Upper lobe of left lung (tissue), 6 donors: ENCODE measurements at regions not wholly inside any gene's neighbourhood (a gene's known extent, or its start where the extent isn't known, plus 50 kb on each side); places are given as distances from the start of the nearest gene placed in this dataset.

ENCODE experiments used
- ATAC-seq, 2 donors: fragments of 200-7000 bp; cut with Tn5 transposase; one replicate each; pipeline ENCODE4 v1.9.1; 2022; ENCODE audit warnings: mild to moderate bottlenecking in 2 of 2, moderate library complexity in 2 of 2; ENCODE audit not compliant: low FRiP score in 2 of 2
- DNase-seq, 2 donors: peaks; one replicate each; pipeline ENCODE4 v3.0.0-alpha.2; 2019 to 2020
- H3K27ac ChIP-seq, 4 donors: fragments of 200-600 bp; sonication (generic); one replicate each; pipeline ENCODE4 v1.5.1; 2016 to 2019
- H3K27me3 ChIP-seq, 4 donors: fragments of 200-600 bp; sonication (generic); one replicate each; pipeline ENCODE4 v1.5.1; 2017 to 2019
- H3K36me3 ChIP-seq, 4 donors: fragments of 200-600 bp; sonication (generic); one replicate each; pipeline ENCODE4 v1.5.1; 2016 to 2019
- H3K4me1 ChIP-seq, 4 donors: fragments of 200-600 bp; sonication (generic); one replicate each; pipeline ENCODE4 v1.5.1; 2018 to 2019
- H3K4me3 ChIP-seq, 4 donors: fragments of 200-600 bp; sonication (generic); one replicate each; pipeline ENCODE4 v1.5.1; 2017 to 2019; ENCODE audit warnings: mild to moderate bottlenecking in 2 of 4, moderate library complexity in 1 of 4
- H3K9me3 ChIP-seq, 4 donors: fragments of 200-600 bp; sonication (generic); one replicate each; pipeline ENCODE4 v1.5.1; 2018 to 2019
- EP300 ChIP-seq, 4 donors: sonication (generic); formaldehyde crosslinking; IDR thresholded peaks; one replicate each; pipeline ENCODE4 v1.5.1; 2017; ENCODE audit warnings: antibody characterized with exemption in 4 of 4, control low read depth in 2 of 4
- POLR2A ChIP-seq, 4 donors: fragments of 450-650 bp; IDR thresholded peaks; one replicate each; pipeline ENCODE4 v1.5.1; 2016 to 2017; ENCODE audit warnings: antibody characterized with exemption in 4 of 4, mild to moderate bottlenecking in 2 of 4
- POLR2AphosphoS5 ChIP-seq, 2 donors: sonication (generic); formaldehyde crosslinking; IDR thresholded peaks; one replicate each; pipeline ENCODE4 v1.5.1; 2017; ENCODE audit warnings: antibody characterized with exemption in 2 of 2
- WGBS, 2 donors: methylation state at CpG; one replicate each; pipeline ENCODE4 v1.1.5; 2017 to 2018; 5-methylcytosine and 5-hydroxymethylcytosine counted together
- TF ChIP-seq, protein P1 (sequence below), 6 experiments: fragments of 450-650 bp in 4 of 6; fragments of 200-600 bp in 2 of 6; sonication (generic) in 2 of 6; IDR thresholded peaks; one replicate each; pipeline ENCODE4 v1.5.1; 2016 to 2019; ENCODE audit warnings: antibody characterized with exemption in 6 of 6
- donor health status: DM: no; HTN: no; CAD: no; lungs with moderate emphysema.
- donor health status: DM: no; HTN: yes; CAD: no; lungs with severe emphysema.

- H3K9me3 ChIP-seq, result no peaks in the 10 kb centered on the region
- no peak for TF ChIP-seq POLR2A (IDR thresholded peaks at IDR 0.05)
- no peak for TF ChIP-seq POLR2AphosphoS5 (IDR thresholded peaks at IDR 0.05)
- TF ChIP-seq, protein P1, sequence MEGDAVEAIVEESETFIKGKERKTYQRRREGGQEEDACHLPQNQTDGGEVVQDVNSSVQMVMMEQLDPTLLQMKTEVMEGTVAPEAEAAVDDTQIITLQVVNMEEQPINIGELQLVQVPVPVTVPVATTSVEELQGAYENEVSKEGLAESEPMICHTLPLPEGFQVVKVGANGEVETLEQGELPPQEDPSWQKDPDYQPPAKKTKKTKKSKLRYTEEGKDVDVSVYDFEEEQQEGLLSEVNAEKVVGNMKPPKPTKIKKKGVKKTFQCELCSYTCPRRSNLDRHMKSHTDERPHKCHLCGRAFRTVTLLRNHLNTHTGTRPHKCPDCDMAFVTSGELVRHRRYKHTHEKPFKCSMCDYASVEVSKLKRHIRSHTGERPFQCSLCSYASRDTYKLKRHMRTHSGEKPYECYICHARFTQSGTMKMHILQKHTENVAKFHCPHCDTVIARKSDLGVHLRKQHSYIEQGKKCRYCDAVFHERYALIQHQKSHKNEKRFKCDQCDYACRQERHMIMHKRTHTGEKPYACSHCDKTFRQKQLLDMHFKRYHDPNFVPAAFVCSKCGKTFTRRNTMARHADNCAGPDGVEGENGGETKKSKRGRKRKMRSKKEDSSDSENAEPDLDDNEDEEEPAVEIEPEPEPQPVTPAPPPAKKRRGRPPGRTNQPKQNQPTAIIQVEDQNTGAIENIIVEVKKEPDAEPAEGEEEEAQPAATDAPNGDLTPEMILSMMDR (IDR thresholded peaks at IDR 0.05), result no peak
- no peak for TF ChIP-seq EP300 (IDR thresholded peaks at IDR 0.05)
- H3K27ac ChIP-seq, result no peak overlapping the region
- H3K4me1 ChIP-seq, result no peaks in the 10 kb centered on the region
- no peak overlapping the region for H3K4me3 ChIP-seq
- H3K27me3 ChIP-seq, result no peaks in the 10 kb centered on the region
- no peaks in the 10 kb centered on the region for H3K36me3 ChIP-seq
- ATAC-seq, result no peak
- DNase-seq, result no peak
- WGBS, 2 donors, result 51 to 65% methylated on average over 3 of the region's 3 CpGs
Measured at GRCh38 chr12:78725951-78726580, 138.5 kb upstream of the SYT1 start.

GRCh38 chr12:78726854-78727253 is 137.7 kb upstream of the SYT1 start:
- Histone ChIP-seq H3K4me1 (no peaks in the 10 kb centered on the region), H3K36me3 (no peaks in the 10 kb centered on the region), H3K4me3 (no peak overlapping the region), H3K27ac (no peak overlapping the region), H3K27me3 (no peaks in the 10 kb centered on the region), H3K9me3 (no peaks in the 10 kb centered on the region)
- WGBS, 2 donors, result 40 to 41% methylated on average over 2 of the region's 2 CpGs
- no peak for ATAC-seq
- no peak for DNase-seq
- TF ChIP-seq POLR2A (IDR thresholded peaks at IDR 0.05) (no peak), POLR2AphosphoS5 (IDR thresholded peaks at IDR 0.05) (no peak), EP300 (IDR thresholded peaks at IDR 0.05) (no peak)
- TF ChIP-seq, protein P1 (IDR thresholded peaks at IDR 0.05), result no peak

DNA sequence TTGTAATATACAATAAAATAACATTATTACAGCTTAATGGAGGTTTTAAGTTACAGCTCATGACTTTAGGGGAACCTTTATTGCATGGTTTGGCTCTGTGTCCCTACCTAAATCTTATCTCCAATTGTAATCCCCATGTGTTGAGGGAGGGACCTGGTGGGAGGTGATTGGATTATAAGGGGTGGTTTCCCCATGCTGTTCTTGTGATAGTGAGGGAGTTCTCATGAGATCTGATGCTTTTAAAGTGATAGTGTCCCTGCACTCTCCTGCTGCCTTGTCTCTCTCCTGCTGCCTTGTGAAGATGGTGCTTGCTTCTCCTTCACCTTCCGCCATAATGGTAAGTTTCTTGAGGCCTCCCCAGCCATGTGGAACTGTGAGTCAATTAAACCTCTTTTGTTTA is 132.1 kb upstream of the SYT1 start:
- TF ChIP-seq, protein P1 (IDR thresholded peaks at IDR 0.05), result no peak
- TF ChIP-seq EP300 (IDR thresholded peaks at IDR 0.05) (no peak), POLR2AphosphoS5 (IDR thresholded peaks at IDR 0.05) (no peak), POLR2A (IDR thresholded peaks at IDR 0.05) (no peak)
- ATAC-seq, result no peak
- 88 to 94% methylated on average over 1 of the region's 1 CpG for WGBS, 2 donors
- Histone ChIP-seq H3K9me3 (no peaks in the 10 kb centered on the region), H3K4me3 (no peak overlapping the region), H3K36me3 (no peaks in the 10 kb centered on the region), H3K27ac (no peak overlapping the region), H3K27me3 (no peaks in the 10 kb centered on the region), H3K4me1 (no peaks in the 10 kb centered on the region)
- DNase-seq, result no peak

DNA sequence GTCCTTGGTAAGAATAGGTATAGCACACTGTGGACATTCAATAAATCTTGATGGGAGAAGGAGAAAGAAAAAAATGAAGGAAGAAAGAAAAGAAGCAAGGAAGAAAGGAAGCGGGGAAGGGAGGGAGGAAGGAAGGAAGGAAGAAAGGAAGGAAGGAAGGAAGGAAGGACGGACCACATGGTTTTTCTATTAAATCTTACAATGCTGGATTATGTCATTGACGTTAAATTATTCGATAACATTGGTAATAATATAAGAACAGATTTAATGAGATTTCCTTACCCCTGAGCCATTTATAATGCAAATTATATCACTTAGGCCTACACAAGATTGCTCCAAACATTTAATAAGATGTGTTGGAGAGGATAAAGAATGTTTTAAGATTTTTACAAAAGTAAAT is 124.9 kb upstream of the SYT1 start:
- Histone ChIP-seq H3K9me3 (no peaks in the 10 kb centered on the region), H3K27ac (no peak overlapping the region), H3K27me3 (no peaks in the 10 kb centered on the region), H3K4me1 (no peaks in the 10 kb centered on the region), H3K36me3 (no peaks in the 10 kb centered on the region), H3K4me3 (no peak overlapping the region)
- no peak for ATAC-seq
- TF ChIP-seq EP300 (IDR thresholded peaks at IDR 0.05) (no peak), POLR2A (IDR thresholded peaks at IDR 0.05) (no peak), POLR2AphosphoS5 (IDR thresholded peaks at IDR 0.05) (no peak)
- TF ChIP-seq, protein P1 (IDR thresholded peaks at IDR 0.05), result no peak
- WGBS, 2 donors, result 84% methylated on average over 4 of the region's 4 CpGs
- no peak for DNase-seq

GRCh38 chr12:78746001-78746400 is 118.6 kb upstream of the SYT1 start:
- no peak overlapping the region for H3K27ac ChIP-seq
- WGBS, 2 donors, result 88 to 94% methylated on average over 2 of the region's 2 CpGs

More at GRCh38 chr12:78746001-78746400, 118.6 kb upstream of the SYT1 start:
- no peak for ATAC-seq
- Histone ChIP-seq H3K4me1 (no peaks in the 10 kb centered on the region), H3K36me3 (no peaks in the 10 kb centered on the region), H3K27me3 (no peaks in the 10 kb centered on the region), H3K9me3 (no peaks in the 10 kb centered on the region), H3K4me3 (no peak overlapping the region)
- no peak for TF ChIP-seq POLR2A (IDR thresholded peaks at IDR 0.05)
- no peak for DNase-seq
